Caki2 (cell line): ENCODE measurements at regions not wholly inside any gene's neighbourhood (a gene's known extent, or its start where the extent isn't known, plus 50 kb on each side); places are given as distances from the start of the nearest gene placed in this dataset.

Source experiments
- DNase-seq: peaks from one replicate; pipeline ENCODE4 v3.0.0-alpha.2; 2015; ENCODE audit warnings: low read depth
- in situ Hi-C: cut with HindIII; loops from 2 replicates; pipeline ENCODE4 v1.10.0; 2016; ENCODE audit warnings: low sequenced_read_pairs, low pct_unique_long_range_greater_than_20kb, mixed read lengths

DNA sequence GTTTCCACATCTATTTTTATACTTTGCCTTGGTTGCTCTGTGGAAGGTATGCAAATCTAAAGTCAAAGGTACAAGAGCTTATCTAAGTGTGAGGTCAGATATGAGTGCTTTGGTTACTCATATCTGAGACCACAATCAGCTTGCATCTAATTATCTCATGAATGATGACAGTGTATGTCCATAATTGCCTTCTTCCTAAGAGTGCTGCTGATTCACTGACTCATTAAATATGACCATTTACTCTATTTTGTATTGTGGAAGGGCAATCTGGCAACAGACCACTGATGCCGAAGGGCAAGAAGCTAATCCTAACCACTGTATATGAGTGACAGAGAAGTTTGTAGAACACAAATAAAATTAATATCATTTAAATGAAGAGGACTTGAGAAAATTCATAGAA lies 1190.2 kb upstream of the AGA start:
- DNase-seq = no peak
- in situ Hi-C loops = no loop called here

DNA sequence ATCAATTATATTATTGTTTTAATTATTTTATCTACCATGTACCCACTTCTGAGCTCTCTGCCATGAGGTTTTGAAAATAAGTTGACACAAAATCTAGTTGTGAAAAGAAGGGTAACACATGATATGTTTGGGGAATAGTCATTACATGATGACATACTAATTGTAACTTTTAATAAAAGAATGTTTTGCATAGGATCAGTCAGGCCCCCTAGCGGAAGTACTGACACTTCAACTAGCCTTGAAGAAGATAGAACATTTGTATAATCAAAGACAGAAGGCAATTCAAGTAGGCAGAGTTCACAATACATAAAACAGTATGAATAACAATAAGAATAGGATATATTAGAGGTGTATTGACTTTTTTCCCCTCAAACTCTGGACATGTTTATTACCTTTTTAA lies 1191.0 kb upstream of the AGA start:
- in situ Hi-C loops = no loop called here
- no peak for DNase-seq

DNA sequence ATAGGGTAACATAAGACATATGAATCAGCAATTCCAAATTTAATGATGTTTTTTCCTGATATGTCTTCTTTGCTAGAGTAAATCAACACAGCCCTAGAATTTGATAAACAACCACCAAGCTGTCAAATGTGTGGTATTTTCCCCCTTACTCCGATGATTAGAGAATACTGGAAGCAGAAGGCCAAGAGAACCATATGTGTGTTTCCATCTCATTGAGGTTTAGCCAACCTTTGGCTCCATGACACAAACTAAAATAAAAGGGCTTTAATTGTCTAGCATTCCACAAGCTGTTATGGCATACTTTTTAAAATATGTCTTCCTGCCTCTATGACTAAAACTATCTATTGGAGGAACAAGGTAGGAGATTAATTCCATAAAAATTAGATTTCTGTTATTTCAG lies 1222.4 kb upstream of the AGA start:
- no peak for DNase-seq
- in situ Hi-C loops = no loop called here

DNA sequence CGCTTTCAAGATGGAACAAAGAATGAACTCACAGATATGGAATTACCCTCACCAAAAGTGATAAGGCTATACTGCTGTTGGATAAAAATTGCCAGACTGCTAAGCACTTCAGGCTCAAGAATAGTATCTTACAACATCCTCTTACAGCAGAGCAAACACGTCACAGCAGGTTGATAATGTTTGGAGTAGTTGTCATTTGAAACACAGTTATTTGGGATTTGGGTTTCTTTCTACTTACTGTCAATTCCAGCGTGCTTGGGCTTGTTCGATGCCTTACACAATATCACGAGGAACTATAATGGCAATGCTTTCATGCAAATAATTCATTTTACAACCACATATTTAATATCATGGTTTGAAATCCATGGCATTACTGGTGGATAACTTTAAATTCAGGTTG lies 1223.7 kb upstream of the AGA start:
- in situ Hi-C loops = no loop called here

DNA sequence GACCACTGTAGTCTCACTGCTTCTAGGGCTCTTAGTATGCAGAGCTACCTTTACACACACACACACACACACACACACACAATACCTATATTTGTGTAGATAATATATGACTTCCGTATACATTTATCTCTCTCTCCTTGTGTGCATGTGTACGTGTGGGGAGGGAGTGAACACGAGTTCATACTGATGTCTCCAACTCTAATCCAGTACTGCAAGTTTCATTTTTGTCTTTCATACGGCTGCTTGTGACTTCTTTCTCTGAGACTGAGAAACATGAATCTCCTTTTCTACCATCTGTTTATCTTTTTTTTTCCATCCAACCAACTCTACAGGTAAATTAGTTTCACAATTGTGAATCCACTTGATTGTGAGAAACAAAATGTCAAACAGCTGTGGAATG lies 1229.5 kb upstream of the AGA start:
- in situ Hi-C loops = no loop called here
- no peak for DNase-seq

More for the DNA sequence above, 1223.7 kb upstream of the AGA start:
- DNase-seq = no peak

DNA sequence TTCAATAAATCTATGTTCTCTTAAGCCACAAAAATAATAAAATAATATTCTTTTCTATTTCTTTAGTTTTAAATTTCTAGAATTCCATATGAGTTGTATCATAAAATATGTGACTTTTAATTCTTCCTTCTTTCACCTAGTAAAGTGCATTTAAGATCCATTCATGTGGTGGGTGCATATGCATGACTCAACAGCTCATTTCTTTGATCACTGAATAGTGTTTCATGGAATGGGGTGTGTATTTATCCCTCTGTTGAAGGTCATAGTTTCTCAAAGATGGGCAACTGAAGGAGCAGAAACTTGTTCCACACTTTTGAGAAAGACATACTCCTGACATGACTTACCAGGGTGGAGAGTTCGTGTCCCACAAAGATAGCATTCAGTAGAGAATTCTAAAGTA lies 1230.3 kb upstream of the AGA start:
- in situ Hi-C loops = no loop called here

DNA sequence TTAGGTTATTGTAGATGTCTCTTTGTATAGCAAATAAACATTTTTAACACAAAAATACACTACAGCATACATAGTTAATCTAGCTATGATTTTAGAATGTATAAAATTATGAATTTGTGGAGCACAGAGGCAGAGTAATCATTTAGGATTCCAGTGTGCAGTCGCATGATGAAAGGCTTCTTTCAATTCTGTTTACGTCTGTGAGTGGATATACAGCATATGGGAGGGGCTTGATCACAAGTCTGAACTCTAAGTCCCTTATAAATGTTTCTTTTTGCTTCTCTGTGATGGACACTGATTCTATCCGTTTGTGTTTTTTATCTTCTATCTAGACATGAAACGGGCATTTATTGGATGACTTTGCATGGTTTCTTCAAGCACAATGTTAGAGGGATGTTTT lies 1239.6 kb upstream of the AGA start:
- DNase-seq = no peak
- in situ Hi-C loops = no loop called here

More for the DNA sequence above, 1230.3 kb upstream of the AGA start:
- no peak for DNase-seq

DNA sequence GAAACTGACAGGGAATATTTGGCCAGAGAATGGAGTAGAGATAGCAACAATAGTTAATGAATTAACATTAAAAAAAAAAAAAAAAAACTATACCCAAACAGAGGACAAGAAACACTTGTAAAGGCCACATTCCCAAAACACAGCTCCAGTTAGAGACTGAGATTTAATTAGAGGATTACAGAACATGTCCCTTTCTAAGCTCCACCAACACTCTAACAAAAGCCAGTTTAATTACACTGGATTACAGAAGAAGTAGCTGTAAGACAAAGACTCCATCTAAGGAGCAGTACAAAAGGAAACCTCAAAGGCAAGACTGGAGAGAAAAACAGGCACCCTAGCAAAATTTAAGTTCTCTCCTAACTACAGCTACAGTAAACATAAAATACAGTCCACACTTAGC lies 1247.7 kb upstream of the AGA start:
- in situ Hi-C loops = no loop called here
- DNase-seq = no peak

DNA sequence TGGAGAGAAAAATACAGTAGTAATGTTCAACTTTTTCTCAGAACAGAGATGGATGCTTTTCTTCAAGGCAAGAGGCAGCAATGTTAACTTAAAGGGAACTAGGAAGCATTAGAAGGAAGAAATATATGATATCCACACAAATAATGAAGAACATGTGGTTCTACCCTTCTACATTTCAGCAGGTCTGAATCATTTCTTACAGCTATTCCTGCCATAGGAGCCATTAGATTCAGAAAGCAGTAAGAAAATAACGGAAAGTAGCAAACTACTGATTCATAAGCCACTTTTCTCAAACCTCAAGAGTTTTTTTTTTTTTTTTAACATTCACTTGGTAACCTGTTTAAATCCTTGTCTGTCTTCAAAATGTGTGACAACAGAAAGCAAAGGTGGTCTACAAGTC lies 1251.6 kb upstream of the AGA start:
- in situ Hi-C loops = no loop called here
- DNase-seq = no peak

DNA sequence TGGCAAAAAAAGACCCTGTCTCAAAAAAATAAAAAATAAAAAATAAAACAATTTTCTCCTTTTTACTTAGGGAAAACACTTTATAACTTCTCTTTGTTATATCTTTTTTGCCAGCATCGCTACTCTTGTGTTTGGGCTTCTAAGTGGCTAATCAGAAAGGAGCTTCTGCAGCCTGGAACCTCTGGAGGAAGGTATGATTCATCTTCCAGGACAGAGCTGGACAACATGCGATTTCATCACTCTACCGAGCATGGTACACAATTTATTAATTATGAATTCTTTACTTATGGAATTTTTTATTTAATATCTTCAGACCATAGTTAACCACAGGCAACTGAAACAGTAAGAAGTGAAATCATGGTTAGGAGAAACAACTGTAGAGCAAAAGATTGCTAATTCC lies 1254.3 kb upstream of the AGA start:
- in situ Hi-C loops = no loop called here
- no peak for DNase-seq

DNA sequence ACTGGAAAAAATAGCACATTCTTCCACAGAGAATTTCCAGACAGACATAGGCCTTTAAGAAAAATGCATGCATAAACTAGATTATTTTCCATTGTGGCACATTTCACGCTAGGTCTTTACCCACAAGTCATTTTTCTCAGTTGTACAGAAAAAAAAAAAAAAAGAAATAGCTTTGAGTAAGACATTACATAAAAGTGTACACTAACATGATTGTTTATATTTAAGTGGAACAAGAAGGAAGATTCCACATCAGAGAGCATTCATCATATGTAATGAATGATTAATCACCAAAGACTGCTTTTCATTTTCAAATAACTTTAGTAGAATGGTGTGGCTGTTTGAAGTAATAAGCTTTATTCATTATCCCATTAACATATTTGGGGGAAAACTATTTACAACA lies 1270.2 kb upstream of the AGA start:
- in situ Hi-C loops = no loop called here
- DNase-seq = no peak

DNA sequence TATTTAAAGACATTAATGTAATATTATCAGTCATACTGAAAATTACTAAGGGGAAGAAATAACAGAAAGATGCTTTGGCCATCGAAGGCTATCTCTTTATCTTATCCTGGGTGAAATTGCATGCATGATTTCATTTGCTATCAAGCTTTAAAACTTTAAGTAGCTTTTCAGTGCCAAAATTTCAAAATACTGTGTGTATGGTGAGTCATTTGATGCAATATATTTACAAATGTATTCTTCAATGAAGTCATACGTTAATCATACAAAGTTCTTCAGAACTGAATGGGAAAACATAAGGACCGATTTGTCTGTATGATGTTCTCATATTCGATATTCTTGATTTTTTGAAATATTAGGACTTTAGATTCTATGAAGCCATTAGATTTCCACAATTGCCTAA lies 1295.8 kb upstream of the AGA start:
- in situ Hi-C loops = no loop called here
- DNase-seq = no peak

DNA sequence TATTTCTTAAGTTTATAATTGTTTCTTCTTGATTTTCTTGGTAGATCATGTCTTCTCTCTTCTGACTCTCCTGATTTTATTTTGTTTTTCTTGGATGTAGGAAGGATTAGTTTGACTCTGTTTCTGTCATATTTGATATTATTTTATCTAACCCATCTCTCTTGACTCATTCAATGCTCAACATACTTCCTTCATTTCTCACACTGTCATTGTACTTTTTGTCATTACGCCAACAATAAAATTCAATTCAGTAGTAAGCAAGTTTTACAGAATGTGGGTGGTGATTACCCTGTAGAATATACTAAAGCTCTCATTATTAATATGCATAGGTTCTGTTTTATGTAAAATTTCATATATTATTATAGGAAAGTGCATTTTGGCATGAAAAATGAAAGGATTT lies 1303.0 kb upstream of the AGA start:
- DNase-seq = no peak
- in situ Hi-C loops = no loop called here

DNA sequence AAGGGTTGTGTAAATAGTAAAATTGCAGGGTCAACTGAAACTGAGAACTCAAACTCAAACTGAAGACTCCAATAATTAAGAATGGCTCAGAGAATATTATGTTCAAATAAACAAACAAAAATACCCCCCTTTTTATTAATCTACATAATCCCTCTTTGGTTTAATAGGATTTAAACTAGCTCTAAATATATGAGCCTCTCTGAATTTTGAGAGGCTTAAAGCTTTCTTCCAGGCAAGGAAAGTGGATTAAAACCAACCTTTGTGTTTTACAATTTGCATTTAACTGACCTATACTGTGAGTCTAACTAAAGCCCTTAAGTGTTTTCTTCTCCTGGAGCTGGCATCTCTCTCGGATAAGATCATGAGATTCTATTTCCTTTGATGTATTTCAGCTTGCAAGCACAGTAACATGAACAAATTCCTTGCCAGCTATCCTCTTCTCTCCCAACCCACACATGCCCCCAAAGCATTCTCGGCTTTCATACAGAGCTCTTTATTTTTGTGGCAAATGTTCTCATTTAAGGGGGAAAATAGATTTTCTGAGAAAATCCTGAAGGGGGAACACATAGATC lies 1310.8 kb upstream of the AGA start:
- in situ Hi-C loops = no loop called here
- no peak for DNase-seq

DNA sequence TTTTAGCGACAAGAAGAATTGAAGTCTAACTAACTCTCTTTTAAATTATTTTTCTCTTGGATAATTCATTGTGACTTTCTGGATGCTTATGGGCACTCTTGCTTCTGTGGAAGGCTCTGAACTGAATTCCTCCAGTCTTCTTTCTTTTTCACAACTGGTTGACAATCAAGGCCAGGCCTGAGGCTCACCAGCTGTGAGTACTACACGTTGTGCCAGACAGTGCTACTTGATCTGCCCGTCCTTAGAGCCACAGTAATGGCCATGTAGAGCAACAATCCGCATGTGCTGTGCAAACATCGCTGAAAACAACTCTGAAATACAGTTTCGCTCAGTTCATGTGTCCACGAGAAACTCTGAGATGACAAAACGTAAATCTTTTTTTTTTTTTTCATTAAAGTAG lies 1336.3 kb upstream of the AGA start:
- DNase-seq = no peak
- in situ Hi-C loops = no loop called here

DNA sequence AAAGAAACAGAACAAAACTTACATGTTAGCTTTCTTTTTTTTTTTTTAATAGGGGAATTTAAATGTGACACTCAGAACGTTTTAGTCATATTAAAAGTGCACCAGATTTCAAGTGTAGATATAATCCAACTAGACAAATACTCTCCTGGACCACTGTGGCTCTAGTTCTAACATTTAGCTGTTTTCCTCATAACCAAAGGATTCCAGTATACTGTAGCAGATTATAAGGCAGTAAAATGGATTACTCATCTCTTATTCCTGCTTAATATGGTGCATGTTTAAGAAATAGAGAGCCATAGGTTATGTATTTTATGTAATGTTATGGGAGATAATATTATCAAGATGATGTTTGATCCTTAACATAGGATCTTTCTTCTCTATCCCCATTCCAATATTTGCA lies 1339.5 kb upstream of the AGA start:
- in situ Hi-C loops = no loop called here
- DNase-seq = no peak

DNA sequence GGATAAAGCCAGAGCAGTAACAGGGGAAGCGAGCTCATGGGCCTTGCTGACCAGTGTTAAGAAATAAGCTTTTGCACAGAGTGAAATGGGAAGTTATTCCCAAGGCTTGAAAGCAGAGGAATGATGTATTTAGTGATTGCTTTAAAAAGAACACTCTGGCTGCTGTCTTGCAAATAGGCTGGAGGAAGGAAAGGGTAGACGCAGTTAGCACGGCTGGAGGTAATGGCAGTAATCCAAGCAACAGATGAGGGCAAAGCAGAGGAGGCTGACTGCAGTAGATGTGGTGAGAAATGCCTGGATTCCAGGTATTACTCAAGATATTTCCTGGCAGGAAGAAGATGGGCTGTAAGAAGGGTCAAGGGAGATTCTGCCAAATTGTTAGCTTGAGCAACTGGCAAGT lies 1342.3 kb upstream of the AGA start:
- DNase-seq = no peak
- in situ Hi-C loops = no loop called here

DNA sequence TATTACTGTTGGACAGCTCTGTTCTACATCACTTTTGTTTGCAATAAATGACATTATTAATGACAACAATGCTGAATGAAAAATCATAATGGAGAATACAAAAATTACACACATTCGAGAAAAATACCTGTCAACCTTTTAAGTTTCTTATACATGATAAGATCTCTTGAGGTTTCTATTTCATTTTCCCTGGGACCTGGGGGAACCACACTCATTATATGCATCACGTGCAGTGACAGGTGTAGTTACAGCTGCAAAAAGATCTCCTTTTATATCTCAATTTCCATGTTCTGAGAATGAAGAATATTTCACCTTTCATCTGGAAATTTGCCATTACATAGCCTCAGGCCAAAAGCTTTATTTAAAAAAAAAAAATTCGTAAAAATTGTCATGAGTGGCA lies 1347.0 kb upstream of the AGA start:
- in situ Hi-C loops = no loop called here
- no peak for DNase-seq

DNA sequence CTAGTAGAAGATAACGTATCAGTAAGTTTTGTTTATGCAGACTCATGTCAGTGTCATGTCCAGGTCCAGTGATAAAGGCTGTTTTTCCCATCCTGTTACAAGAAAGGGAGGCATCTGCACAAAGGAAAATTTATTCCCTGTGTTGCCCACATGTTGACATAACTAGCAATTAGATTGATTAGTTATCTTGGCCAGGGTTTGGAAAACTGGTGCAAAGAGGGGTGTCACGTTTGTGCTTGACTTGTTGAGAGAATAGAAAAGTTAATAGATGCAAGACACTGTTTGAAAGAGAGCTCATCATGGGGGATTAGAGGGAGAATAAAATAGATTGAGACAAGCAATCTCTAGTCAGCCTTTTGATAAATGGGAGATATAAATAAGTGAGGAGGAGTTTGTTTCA lies 1357.0 kb upstream of the AGA start:
- no peak for DNase-seq
- in situ Hi-C loops = no loop called here

DNA sequence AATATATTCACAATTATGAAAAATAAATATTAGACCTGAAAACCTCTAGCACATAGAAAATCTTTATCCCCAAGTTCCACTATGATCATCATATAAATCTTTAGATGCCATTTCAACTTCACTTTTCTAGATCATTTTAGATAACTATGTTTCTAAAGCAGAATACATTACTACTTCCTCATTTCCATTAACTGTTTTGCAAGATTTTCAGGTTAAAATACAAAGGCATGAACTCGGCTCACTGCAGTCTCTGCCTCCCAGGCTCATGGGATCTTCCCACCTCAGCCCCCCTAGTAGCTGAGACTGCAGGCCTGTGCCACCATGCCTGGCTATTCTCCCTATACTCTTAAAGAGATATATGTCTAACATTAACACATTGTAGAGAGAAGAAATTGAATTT lies 1365.9 kb upstream of the AGA start:
- DNase-seq = no peak
- in situ Hi-C loops = no loop called here

DNA sequence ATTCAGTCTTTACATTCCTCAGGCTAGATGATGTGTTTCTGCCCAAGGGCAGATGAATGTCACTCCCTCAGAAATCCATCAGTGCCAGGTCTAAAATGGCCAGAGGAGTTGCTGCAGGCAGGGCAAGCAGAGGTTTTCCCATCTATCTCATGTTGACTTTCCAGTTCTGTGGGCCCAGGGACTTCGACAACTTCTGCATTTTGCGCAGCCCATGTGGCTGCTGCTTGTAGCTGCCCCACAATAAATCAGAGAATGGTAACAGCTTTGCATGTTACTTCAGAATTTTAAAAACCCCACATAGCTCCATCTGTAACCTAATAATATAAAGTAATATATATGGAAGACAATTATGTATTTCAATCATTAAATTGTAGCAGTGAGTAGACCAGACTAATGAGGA lies 1367.7 kb upstream of the AGA start:
- in situ Hi-C loops = no loop called here
- no peak for DNase-seq
